Right forelimb (tissue), 1 donor: ENCODE measurements at regions not wholly inside any gene's neighbourhood (a gene's known extent, or its start where the extent isn't known, plus 50 kb on each side); places are given as distances from the start of the nearest gene placed in this dataset.

Experiments used
- DNase-seq: peaks from one replicate; pipeline ENCODE4 v3.0.0-alpha.2; 2018

- DNase-seq: no peak
Observed at GRCh38 chr1:79396901-79397300, 390.4 kb upstream of the ADGRL4 start.

- DNase-seq: no peak
Observed at GRCh38 chr1:79388694-79389361, 382.3 kb upstream of the ADGRL4 start.

- no peak for DNase-seq
Observed at GRCh38 chr1:79386730-79387129, 380.2 kb upstream of the ADGRL4 start.

DNA sequence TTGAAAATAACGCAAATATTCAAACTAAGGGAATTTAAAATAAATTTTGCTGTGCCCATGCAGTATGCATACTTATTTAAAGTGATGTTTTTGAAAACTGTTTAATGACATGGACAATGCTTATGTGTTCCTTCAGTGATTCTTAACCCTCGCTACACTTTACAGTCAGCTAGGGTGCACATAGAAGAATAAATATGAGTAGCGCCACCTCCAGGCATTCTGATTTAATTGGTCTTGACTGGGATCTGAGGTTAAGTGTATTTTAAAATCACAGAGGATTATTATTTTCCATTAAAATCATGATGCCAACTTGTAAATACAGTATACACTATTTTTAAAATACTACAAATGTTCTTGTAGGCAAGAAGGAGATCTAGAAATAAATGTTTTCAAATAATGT is 373.5 kb upstream of the ADGRL4 start:
- no peak for DNase-seq

GRCh38 chr1:79376106-79376505 is 369.6 kb upstream of the ADGRL4 start:
- DNase-seq: no peak

- no peak for DNase-seq
Observed at GRCh38 chr1:79375352-79375751, 368.8 kb upstream of the ADGRL4 start.

DNA sequence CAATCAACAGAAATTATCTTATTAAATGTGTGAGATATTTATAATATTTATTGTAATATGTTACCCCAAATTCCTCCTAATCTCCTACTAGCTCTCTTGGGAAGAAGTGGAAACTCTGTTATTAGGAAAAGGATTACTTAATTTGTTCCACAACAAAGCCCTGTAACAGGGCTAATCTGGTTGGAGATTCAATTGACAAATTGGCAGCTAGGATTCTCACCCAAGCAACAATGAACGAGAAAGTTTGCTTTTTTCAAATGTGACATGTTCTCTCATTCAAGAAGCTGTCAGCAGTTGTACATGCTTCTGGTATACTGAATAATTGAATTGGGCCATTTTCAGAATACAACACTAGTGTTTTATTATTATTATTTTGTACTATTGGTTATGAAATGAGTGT is 367.9 kb upstream of the ADGRL4 start:
- no peak for DNase-seq

- peak; percentile 48 for DNase-seq
Observed at GRCh38 chr1:79373481-79374125, 367.1 kb upstream of the ADGRL4 start.

DNA sequence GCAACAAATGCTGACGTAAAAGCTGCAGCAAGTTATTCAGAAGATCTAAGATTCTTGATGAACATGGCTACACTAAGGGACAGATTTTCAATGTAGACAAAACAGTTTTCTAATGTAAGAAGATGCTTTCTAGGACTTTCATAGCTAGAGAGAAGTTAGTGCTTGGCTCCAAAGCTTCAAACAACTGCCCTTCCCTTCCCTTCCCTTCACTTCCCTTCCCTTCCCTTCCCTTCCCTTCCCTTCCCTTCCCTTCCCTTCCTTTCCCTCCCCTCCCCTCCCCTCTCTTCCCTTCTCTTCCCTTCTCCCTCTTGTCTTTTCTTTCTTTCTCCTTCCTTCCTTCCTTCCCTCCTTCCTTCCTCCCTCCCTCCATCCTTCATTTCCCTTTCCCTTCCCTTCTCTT is 365.3 kb upstream of the ADGRL4 start:
- DNase-seq: no peak

DNA sequence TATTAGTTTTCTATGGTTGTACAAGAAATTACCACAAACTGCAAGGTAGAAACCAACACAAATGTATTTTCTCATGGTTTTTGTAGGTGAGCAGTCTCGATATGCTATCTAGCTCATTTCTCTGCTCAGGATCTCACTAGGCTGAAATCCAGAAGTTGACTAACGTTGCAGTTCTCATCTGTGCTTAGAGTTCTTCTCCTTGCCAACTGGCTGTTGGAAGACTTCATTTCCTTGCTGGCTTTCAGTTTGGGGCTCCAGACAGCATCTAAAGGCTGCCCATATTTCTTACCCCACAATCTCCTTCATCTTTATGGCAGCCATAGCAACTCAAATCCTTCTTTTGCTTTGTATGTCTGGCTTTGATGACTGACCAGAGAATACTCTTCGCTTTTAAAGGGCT is 362.6 kb upstream of the ADGRL4 start:
- no peak for DNase-seq

DNA sequence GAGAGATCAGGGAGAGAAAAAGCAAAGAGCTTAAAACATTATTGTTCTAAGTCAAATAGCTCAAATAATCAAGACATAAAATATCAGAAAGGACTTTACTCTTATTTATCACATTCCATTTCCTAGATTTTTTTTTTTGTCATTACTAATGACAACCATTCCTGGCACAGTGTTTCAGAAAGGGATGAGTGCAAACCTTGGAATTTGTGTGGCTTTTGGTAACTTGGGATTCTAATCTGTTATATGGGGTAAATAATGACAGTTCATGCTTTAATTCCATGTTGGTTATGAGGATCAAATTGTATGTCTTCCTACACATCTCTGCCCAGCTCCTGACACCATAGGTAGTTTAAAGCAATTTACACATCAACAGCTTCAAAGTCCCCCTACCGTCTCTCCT is 358.4 kb upstream of the ADGRL4 start:
- no peak for DNase-seq

DNA sequence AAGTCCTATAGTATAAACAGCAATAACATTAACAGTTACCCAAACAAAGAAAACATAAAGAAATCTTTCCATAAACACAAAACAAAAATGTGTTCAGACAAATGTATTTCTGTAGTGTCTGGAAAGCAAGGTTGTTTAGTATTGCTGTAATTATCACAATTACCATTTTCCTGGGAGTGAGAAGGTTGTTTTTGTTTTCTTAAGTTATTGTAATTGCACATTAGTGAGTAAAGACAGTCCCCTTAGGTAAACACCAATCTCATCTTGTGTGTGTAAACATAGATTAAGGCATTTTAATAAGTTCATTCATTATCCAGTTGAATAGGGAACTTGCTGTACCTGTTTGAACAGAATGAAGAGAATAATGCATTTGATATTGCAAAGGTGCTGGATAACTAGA is 356.9 kb upstream of the ADGRL4 start:
- no peak for DNase-seq

- DNase-seq: no peak
Observed at GRCh38 chr1:79362470-79362869, 355.9 kb upstream of the ADGRL4 start.

GRCh38 chr1:79355090-79355489 is 348.6 kb upstream of the ADGRL4 start:
- DNase-seq: no peak

DNA sequence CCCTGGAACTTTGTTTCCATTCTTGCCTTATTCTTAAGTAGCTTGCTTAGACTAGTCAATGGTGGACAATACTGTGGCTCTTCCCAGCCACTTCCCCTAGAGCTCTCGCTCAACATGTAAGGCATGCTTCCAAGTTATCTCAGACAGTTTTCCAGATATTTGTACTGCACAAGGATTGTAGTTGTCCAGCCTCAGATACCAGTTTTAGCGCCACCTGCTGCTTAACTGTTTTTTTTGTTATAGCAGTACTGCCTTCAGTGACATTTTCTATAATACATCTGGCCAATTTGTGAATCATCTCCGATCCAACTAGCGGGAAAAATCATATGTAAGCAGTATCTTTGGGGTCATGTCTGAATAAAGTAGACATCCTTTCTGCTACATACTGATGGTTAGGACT is 346.7 kb upstream of the ADGRL4 start:
- DNase-seq: no peak

DNA sequence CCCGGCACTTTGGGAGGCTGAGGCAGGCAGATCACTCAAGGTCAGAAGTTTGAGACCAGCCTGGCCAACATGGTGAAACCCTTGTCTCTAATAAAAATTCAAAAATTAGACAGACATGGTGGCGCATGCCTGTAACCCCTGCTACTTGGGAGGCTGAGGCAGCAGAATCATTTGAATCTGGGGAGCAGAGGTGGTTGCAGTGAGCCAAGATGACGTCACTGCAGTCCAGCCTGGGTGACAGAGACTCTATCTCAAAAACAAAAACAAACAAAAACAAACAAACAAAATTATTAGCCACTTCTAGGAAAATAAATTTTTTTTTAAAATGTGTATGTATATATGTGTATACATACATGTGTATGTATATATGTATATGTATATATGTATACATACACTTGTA is 320.3 kb upstream of the ADGRL4 start:
- DNase-seq: no peak

DNA sequence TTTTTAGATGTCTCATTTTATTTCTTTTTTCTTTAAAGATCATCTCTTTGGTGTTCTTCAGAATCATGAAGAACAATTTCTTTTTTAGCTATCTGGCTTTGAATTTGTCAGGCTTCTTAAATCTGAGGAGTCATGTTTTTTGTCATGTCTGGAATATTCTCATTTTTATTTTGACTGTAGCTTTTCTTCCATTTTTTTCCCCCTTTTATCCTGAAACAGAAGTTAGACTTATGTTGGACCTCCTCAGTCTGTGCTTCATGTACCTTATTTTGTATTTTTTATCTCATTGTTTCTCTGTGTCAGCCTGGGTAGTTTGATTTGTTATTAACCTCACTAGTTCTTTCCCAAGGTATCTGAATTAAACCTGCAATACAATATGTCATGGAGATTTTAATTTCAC is 319.2 kb upstream of the ADGRL4 start:
- no peak for DNase-seq

GRCh38 chr1:79325126-79325525 is 318.6 kb upstream of the ADGRL4 start:
- no peak for DNase-seq

GRCh38 chr1:79323239-79324025 is 316.9 kb upstream of the ADGRL4 start:
- DNase-seq: no peak

DNA sequence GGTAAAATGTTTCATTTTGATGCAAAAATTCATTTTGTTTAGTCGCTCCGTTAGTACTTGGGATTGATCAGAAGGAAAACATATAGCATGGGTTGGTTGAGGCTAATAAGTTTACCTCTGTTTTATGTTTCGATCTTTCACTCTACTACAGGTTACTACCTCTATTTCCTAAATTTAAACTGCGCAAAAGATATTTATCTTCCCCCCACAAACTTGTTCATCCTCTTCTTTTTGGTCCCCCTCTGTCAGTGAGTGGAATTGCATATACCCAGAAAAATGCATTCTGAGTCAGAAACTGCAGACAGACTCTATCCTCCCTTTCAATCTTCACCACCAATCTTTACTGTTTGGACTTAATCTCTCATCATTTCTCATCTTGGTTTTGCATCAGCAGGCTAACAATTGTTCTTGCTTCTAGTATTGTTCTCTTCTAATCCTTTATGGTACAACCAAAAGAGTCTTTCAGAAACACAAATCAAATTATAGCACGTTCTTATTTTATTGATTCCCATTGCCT is 316.0 kb upstream of the ADGRL4 start:
- no peak for DNase-seq

DNA sequence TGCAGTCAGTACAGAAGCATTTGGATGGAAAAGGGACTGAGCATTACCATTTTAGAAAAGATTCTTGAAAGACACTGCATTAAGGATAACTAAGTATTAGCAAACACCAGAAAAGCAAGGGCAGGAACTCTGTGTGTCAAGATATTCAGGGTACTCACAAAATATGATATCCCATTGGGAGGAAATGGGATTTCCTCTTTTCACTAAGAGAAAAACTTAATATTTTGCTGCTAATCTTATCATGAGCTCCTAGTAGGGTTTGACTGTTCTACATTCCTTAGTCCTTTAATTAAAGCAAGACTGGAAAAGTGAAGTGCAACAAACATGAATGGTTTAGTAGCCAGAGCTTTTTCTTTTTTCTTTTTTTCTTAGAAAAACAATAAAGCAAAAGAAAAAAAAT is 305.9 kb upstream of the ADGRL4 start:
- DNase-seq: no peak

- DNase-seq: no peak
Observed at GRCh38 chr1:79310609-79311008, 304.1 kb upstream of the ADGRL4 start.

- DNase-seq: no peak
Observed at GRCh38 chr1:79304131-79304530, 297.6 kb upstream of the ADGRL4 start.

DNA sequence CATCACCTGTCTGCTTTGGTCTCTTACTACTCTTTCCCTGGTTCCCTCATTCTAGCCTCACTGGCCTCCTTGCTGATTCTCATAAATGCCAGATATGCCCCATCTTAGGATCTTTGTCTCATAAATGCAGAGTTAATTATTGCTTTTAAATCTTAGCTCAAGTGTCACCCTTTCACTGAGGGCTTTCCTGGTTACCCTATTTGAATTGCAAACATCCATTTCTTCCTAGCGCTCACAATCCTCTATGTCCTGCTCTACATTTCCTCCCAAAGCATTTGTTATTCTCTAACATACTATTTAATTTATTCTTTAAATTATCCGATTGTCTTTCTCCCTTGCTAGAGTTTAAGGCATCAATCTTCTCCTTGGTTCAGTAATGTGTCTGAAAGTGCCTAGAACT is 296.5 kb upstream of the ADGRL4 start:
- no peak for DNase-seq
